ENCODE measurements at regions not wholly inside any gene's neighbourhood (a gene's known extent, or its start where the extent isn't known, plus 50 kb on each side); places are given as distances from the start of the nearest gene placed in this dataset.

GRCh38 chr13:99894105-99894839, 77.3 kb downstream of the ZIC5 start:
- DNase-seq (ENCODE audit: extremely low read depth in 1 of 11, low read depth in 9 of 11, low spot score in 4 of 11) = no peak

DNA sequence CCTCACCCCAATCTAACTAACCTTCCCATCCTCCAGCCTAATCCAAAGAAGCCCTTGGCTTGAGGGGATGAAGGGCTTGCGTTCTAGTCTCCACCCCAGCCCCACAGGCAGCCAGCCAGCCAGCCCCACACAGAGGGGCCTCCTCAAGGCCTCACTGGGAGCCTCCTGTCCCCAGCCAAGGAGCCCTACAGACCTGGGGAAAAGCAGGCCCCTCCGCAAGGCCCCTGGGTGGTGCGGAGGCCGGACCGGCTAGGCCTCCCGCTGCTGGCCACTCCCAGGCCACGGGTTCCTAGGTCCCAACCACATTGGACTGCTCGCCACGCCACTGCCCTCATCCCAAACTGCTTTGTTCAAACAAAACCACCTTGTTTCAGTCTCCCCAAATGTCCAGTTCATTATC, 78.0 kb downstream of the ZIC5 start:
- DNase-seq (ENCODE audit: extremely low read depth in 1 of 11, low read depth in 9 of 11, low spot score in 4 of 11) = no peak

GRCh38 chr13:99892866-99893504, 78.6 kb downstream of the ZIC5 start:
- no peak for DNase-seq (ENCODE audit: extremely low read depth in 1 of 11, low read depth in 9 of 11, low spot score in 4 of 11)

DNA sequence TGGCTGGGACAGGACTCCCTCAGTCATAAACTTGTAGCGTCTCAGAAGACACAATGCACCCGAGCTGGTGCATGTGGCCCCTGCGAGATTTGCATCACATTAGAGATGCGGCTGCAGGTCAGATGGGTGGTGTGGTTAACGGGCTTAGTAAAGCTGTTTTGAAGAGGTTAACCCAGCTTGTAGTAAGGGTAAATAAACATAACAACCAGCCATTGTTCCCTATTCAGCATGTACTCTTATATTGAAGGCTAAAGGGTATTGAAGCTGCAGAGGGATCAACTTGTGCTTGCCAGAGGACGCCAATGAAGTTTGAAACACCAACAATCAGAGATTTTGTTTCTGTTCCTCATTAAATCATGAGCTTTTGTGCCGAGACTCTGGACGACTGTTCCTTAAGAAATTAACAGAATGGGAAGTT, 79.4 kb downstream of the ZIC5 start:
- no peak for DNase-seq (ENCODE audit: extremely low read depth in 1 of 11, low read depth in 9 of 11, low spot score in 4 of 11)

- DNase-seq (ENCODE audit: extremely low read depth in 1 of 11, low read depth in 9 of 11, low spot score in 4 of 11) = no peak
Observed at GRCh38 chr13:99886706-99887105, 84.9 kb downstream of the ZIC5 start.

- DNase-seq (ENCODE audit: extremely low read depth in 1 of 11, low read depth in 9 of 11, low spot score in 4 of 11) = no peak
Observed at GRCh38 chr13:99884913-99885312, 86.7 kb downstream of the ZIC5 start.

DNA sequence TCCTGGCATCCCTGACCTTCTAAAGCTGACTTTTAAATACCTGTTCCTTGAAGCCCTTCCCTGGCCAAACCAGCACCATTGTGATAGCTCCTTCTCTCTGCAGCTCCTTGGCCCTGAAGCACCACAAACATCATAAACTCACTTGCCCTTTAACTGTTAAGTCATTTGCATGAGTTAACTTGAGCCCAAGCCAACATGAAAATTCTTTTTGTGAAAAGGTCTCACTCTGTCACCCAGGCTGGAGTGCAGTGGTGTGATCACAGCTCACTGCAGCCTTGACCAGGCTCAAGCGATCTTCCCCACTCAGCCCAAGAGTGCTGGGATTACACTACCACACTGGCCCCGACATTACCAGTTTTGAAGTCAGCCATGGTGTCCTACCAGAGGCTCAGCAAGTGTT, 87.8 kb downstream of the ZIC5 start:
- DNase-seq (ENCODE audit: extremely low read depth in 1 of 11, low read depth in 9 of 11, low spot score in 4 of 11) = no peak

DNA sequence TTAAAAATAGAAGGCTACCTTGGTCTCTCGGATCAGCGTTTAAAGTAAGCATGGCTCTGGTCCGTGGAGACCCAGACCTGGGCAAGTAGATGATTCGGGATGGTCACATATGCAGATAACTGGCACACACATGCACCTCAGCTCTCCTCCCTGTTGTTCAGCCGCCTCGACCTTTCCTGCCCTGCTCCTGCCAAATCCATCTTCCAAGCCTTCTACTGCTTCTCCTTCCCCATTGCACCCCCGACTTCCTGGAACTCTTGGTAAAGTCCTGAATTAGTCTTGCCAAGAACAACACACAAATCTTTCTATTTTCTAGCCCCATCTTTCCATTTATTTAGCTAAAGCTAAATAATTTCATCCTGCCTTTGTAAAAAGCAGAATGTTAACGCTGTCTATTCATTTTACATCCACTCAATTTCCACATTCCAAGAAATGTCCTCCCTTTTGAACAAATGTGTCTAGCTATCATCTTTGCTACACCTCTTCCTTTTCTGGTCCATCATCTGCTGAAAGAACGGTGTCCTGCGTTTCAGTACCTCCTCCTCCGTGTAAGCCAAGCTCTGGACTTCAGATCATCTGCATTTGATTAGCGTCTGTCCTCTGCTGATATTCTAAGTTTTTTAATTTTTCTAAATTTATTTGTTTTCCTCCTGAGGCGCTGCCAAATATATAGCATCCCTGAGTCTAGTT, 92.5 kb downstream of the ZIC5 start:
- DNase-seq (ENCODE audit: extremely low read depth in 1 of 11, low read depth in 9 of 11, low spot score in 4 of 11) = no peak

- no peak for DNase-seq (ENCODE audit: extremely low read depth in 1 of 11, low read depth in 9 of 11, low spot score in 4 of 11)
Observed at GRCh38 chr13:99876651-99877050, 94.9 kb downstream of the ZIC5 start.

DNA sequence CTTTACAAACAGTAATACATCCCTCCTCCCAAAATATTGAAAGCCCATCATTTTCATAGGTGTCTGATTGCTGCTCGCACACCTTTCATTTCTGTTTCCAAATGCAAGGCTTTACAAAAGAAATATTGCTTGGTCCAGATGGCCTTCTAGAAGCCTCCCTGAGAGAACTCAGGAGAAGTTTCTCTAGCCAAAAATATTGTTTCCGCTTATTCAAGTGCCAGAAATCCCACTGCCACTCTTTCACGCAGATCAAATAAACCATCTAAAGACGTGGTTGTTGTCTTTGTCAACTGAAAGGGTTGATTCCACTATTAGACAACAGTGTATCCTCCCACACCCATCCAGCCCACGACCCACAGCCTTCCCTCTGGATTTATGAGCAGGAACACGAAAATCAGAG, 96.2 kb downstream of the ZIC5 start:
- DNase-seq (ENCODE audit: extremely low read depth in 1 of 11, low read depth in 9 of 11, low spot score in 4 of 11) = no peak

- DNase-seq (ENCODE audit: extremely low read depth in 1 of 11, low read depth in 9 of 11, low spot score in 4 of 11) = no peak
Observed at GRCh38 chr13:99873832-99874430, 97.6 kb downstream of the ZIC5 start.

DNA sequence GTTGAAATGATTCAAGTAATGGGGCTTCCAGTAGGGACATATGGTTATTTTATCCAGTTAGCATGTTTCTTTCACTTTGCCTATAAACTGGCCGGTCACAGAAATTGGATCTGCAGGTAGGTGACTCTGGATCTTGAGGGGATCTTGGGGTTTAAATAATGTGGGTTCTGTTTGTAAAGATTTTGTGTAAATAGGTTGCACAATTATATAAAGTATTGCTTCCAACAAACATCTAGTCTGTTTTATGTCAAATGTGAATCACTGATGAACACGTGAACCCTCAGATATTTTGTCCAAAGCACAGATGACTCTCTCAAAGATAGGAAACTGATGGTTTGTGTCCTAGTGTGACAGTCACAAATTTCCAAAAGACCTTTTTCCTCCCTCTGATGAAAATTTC, 98.4 kb downstream of the ZIC5 start:
- DNase-seq (ENCODE audit: extremely low read depth in 1 of 11, low read depth in 9 of 11, low spot score in 4 of 11) = no peak

- DNase-seq (ENCODE audit: extremely low read depth in 1 of 11, low read depth in 9 of 11, low spot score in 4 of 11) = no peak
Observed at GRCh38 chr13:99871249-99871898, 100.2 kb downstream of the ZIC5 start.

- no peak for DNase-seq (ENCODE audit: extremely low read depth in 1 of 11, low read depth in 9 of 11, low spot score in 4 of 11)
Observed at GRCh38 chr13:99870541-99870940, 101.0 kb downstream of the ZIC5 start.

DNA sequence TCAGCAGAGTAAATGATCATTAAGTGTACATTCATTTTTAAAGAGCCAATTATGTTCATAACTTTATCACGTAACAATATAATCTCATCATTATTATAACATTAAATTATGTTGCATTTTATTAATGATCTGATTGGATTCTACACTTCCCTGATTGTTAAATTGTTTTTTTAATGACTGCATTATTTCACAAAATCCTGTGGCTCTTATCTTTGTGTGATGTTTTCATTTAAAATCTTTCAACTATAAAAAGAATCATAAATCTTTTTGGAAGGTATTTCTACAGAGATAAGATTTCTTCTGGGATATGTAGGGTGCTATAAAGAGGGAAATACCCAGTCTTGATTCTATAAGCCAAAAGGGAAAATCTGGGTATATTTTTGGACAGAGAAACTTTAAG, 101.7 kb downstream of the ZIC5 start:
- no peak for DNase-seq (ENCODE audit: extremely low read depth in 1 of 11, low read depth in 9 of 11, low spot score in 4 of 11)

DNA sequence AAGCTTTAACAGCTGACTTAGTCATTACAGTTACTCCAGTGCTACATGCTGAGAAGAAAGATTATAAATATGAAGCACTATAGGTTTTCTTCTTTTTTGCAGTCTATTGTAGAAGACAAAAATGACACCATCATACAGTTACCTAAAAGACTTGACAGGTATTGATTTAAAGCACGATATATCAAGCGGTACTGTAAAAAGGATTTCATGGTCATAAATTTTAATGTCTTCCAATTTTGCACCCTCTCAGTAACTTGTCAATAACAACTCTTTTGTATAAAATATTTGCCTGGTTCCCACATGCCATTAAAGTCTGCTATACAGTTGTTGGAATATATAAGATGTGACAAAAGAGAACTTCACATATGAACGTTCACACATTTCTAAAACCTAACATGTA, 102.8 kb downstream of the ZIC5 start:
- no peak for DNase-seq (ENCODE audit: extremely low read depth in 1 of 11, low read depth in 9 of 11, low spot score in 4 of 11)

DNA sequence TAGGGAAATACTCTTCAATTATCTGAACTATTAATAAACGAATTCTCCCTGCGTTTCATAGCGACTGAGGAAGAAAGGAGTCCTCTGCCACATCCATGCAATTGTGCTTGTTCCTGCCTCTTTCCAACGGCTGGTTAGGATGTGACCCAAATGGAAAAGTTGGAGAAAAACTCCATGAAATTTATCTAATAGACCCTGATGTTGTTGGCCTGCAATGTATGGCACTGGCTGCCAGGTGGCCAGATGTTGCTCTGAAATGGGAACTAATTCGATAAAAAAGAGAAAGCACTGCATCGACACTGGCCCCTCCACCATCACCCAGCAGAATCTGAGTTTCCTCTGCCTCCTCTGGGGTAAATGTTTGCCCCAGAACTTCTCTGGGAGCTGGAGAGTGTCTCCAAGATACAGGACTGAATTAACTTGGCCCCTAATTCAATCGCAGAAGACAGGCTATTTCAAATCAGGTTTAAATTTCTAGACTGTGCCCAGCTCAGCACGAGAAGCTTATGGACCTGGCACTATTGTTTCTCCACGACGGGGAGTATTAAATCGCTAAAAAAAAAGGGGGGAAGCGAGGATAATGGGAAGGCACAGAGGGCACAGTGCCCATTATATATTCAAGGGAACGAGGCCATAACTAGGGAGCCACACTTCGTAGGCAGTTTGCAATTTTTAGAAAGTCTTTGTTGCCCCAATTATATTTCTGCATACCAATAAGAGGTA, 103.9 kb downstream of the ZIC5 start:
- DNase-seq (ENCODE audit: extremely low read depth in 1 of 11, low read depth in 9 of 11, low spot score in 4 of 11) = no peak

- DNase-seq (ENCODE audit: extremely low read depth in 1 of 11, low read depth in 9 of 11, low spot score in 4 of 11) = no peak
Observed at GRCh38 chr13:99866781-99867180, 104.8 kb downstream of the ZIC5 start.

DNA sequence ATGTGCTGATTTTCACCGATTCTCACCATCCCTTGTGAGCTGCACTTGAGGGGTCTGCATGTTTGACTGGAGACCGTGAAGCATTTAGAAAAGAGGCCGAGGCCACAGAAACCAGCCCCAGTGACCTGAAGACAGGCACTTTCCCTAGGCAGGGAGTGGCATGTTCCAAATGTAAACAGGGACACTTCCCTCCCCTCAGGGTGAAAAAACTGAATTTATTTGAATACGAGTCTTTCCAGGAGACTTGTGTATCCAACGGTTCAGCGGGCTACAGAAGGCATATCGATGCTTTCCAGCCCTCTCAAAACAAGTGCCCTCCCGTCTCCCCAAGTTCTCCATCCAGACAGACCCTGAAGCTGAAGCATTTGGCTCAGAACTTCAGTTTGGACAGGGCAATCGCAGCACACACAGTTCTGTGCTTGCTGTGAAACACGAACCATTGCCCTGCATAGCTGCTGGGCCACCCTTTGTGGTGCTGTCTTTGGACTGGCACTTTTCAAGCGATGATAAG, 106.1 kb downstream of the ZIC5 start:
- no peak for DNase-seq (ENCODE audit: extremely low read depth in 1 of 11, low read depth in 9 of 11, low spot score in 4 of 11)
